ENCODE measurements at regions not wholly inside any gene's neighbourhood (a gene's known extent, or its start where the extent isn't known, plus 50 kb on each side); places are given as distances from the start of the nearest gene placed in this dataset.

DNA sequence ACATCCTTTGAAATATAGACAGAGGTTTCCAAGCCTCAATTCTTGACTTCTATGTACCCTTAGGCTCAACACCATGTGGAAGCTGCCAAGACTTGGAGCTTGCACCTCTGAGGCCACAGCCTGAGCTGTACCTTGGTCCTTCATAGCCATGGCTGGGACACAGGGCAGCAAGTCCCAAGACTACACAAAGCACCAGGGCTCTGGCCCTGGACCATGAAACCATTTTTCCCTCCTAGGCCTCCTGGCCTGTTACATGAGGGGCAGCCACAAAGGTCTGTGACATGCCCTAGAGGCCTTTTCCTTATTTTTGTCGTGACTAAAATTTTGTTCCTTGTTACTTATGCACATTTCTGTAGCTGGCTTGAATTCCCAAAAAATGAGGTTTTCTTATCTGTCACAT is 953.1 kb upstream of the ADGRL4 start:
- DNase-seq (no peak), ATAC-seq (ENCODE audit: insufficient read depth, low FRiP score) (no peak)
- 78 to 81% methylated on average over 1 of the region's 1 CpG for WGBS, 2 donors
- Histone ChIP-seq H3K4me3 (no peak overlapping the region), H3K9ac (ENCODE audit: insufficient read depth in 1 of 2, low read length in 2 of 2) (no peak overlapping the region), H3K4me1 (ENCODE audit: control insufficient read depth in 5 of 5, insufficient read depth in 5 of 5, low read length in 5 of 5) (no peaks in the 10 kb centered on the region), H3K27ac (ENCODE audit: low read depth in 1 of 2, low read length in 1 of 2) (no peak overlapping the region), H3K9me3 (ENCODE audit: control insufficient read depth in 4 of 4, insufficient read depth in 3 of 4, low read length in 3 of 4) (peaks cover 0 to 7% (median 4%) of the 10 kb centered on the region in 4 donors), H3K36me3 (ENCODE audit: control insufficient read depth in 4 of 4, insufficient read depth in 4 of 4, low read length in 4 of 4) (no peaks in the 10 kb centered on the region), H3K27me3 (ENCODE audit: control insufficient read depth in 3 of 3, insufficient read depth in 3 of 3, low read length in 2 of 3) (no peaks in the 10 kb centered on the region)
- TF ChIP-seq, protein P1, sequence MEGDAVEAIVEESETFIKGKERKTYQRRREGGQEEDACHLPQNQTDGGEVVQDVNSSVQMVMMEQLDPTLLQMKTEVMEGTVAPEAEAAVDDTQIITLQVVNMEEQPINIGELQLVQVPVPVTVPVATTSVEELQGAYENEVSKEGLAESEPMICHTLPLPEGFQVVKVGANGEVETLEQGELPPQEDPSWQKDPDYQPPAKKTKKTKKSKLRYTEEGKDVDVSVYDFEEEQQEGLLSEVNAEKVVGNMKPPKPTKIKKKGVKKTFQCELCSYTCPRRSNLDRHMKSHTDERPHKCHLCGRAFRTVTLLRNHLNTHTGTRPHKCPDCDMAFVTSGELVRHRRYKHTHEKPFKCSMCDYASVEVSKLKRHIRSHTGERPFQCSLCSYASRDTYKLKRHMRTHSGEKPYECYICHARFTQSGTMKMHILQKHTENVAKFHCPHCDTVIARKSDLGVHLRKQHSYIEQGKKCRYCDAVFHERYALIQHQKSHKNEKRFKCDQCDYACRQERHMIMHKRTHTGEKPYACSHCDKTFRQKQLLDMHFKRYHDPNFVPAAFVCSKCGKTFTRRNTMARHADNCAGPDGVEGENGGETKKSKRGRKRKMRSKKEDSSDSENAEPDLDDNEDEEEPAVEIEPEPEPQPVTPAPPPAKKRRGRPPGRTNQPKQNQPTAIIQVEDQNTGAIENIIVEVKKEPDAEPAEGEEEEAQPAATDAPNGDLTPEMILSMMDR (IDR thresholded peaks at IDR 0.05; ENCODE audit: control extremely low read depth, extremely low read depth) = no peak

DNA sequence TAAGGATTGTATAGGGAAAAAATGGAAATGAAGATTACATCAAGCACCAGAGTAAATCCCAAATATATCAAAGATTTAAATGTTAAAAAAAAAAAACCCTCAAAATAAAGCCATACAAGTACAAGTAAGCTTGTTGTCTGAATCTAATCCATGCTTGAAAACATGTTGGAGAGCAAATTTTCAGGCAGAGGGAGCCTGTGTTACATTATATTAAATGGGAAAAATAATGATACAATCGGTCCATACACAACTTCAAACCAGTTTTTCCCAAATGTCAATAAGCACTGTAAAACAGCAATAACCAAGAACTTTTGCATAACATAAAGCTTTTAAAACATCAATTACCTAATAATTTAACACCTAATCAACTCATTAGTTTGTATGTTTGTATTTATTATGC is 949.4 kb upstream of the ADGRL4 start:
- 60 to 84% methylated on average over 1 of the region's 1 CpG for WGBS, 2 donors
- H3K4me3 ChIP-seq = no peak overlapping the region
- H3K9ac ChIP-seq (ENCODE audit: insufficient read depth in 1 of 2, low read length in 2 of 2) = no peak overlapping the region
- no peaks in the 10 kb centered on the region for H3K36me3 ChIP-seq (ENCODE audit: control insufficient read depth in 4 of 4, insufficient read depth in 4 of 4, low read length in 4 of 4)
- no peak overlapping the region for H3K27ac ChIP-seq (ENCODE audit: low read depth in 1 of 2, low read length in 1 of 2)
- ATAC-seq (ENCODE audit: insufficient read depth, low FRiP score) = no peak
- peak in 2 of 3 donors; percentile 34 to 58 for DNase-seq
- peaks cover 0 to 10% (median 4%) of the 10 kb centered on the region in 4 donors for H3K9me3 ChIP-seq (ENCODE audit: control insufficient read depth in 4 of 4, insufficient read depth in 3 of 4, low read length in 3 of 4)
- H3K4me1 ChIP-seq (ENCODE audit: control insufficient read depth in 5 of 5, insufficient read depth in 5 of 5, low read length in 5 of 5) = no peaks in the 10 kb centered on the region
- no peaks in the 10 kb centered on the region for H3K27me3 ChIP-seq (ENCODE audit: control insufficient read depth in 3 of 3, insufficient read depth in 3 of 3, low read length in 2 of 3)
- TF ChIP-seq, protein P1 (IDR thresholded peaks at IDR 0.05; ENCODE audit: control extremely low read depth, extremely low read depth) = no peak

DNA sequence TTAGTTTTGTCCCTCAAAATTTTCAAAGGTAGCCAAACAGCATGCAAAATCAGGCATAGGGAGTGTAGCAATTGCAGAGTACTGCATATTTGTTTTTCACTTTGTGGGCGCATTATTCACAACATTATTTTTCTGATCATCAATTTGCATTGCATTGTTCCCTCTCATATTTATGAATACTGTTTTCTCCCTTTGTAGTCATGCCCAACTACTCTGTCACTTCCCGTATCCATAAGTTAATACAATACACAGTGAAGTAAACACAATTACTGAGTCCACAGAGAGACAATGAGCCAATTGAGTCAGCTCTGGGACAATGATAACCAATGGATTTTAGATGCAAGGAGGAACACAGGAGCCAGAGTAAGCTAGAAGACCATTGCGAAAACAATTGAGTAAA is 944.0 kb upstream of the ADGRL4 start:
- Histone ChIP-seq H3K27me3 (ENCODE audit: control insufficient read depth in 3 of 3, insufficient read depth in 3 of 3, low read length in 2 of 3) (no peaks in the 10 kb centered on the region), H3K36me3 (ENCODE audit: control insufficient read depth in 4 of 4, insufficient read depth in 4 of 4, low read length in 4 of 4) (no peaks in the 10 kb centered on the region), H3K4me1 (ENCODE audit: control insufficient read depth in 5 of 5, insufficient read depth in 5 of 5, low read length in 5 of 5) (no peaks in the 10 kb centered on the region), H3K9me3 (ENCODE audit: control insufficient read depth in 4 of 4, insufficient read depth in 3 of 4, low read length in 3 of 4) (peaks cover 0 to 3% (median 0%) of the 10 kb centered on the region in 4 donors), H3K4me3 (no peak overlapping the region), H3K9ac (ENCODE audit: insufficient read depth in 1 of 2, low read length in 2 of 2) (no peak overlapping the region), H3K27ac (ENCODE audit: low read depth in 1 of 2, low read length in 1 of 2) (no peak overlapping the region)
- DNase-seq (no peak), ATAC-seq (ENCODE audit: insufficient read depth, low FRiP score) (no peak)
- TF ChIP-seq, protein P1 (IDR thresholded peaks at IDR 0.05; ENCODE audit: control extremely low read depth, extremely low read depth) = no peak
- WGBS, 2 donors = 90 to 93% methylated on average over 3 of the region's 3 CpGs

DNA sequence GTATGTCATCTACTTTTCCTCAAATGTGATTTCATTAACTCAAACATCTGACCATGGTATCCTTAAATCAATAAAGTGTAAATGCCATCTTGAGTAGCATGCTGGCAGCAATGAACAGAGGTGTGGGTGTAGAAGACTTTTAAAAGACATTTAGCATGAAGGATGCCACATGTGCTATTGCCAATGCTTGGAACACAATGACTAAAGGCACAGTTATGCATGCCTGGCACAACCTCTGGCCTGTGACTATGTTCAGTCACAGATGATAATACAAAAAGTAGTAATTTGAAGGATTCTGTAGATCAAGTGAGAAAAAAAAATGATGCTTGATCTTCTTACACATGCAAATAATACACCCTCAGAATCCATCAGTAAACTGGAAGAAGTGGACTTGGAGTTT is 938.9 kb upstream of the ADGRL4 start:
- no peak for DNase-seq
- no peak for ATAC-seq (ENCODE audit: insufficient read depth, low FRiP score)
- Histone ChIP-seq H3K27ac (ENCODE audit: low read depth in 1 of 2, low read length in 1 of 2) (no peak overlapping the region), H3K9me3 (ENCODE audit: control insufficient read depth in 4 of 4, insufficient read depth in 3 of 4, low read length in 3 of 4) (no peaks in the 10 kb centered on the region), H3K4me3 (no peak overlapping the region), H3K4me1 (ENCODE audit: control insufficient read depth in 5 of 5, insufficient read depth in 5 of 5, low read length in 5 of 5) (no peaks in the 10 kb centered on the region), H3K27me3 (ENCODE audit: control insufficient read depth in 3 of 3, insufficient read depth in 3 of 3, low read length in 2 of 3) (no peaks in the 10 kb centered on the region), H3K36me3 (ENCODE audit: control insufficient read depth in 4 of 4, insufficient read depth in 4 of 4, low read length in 4 of 4) (no peaks in the 10 kb centered on the region), H3K9ac (ENCODE audit: insufficient read depth in 1 of 2, low read length in 2 of 2) (no peak overlapping the region)
- TF ChIP-seq, protein P1 (IDR thresholded peaks at IDR 0.05; ENCODE audit: control extremely low read depth, extremely low read depth) = no peak

All from lung (tissue), 11 donors.